Dendritic cell treated with granulocyte-macrophage colony-stimulating factor and Interleukin-4, amounts not matched to agents 40 ng/mL and 50 ng/mL, for 4 days (primary cell): ENCODE measurements at regions not wholly inside any gene's neighbourhood (a gene's known extent, or its start where the extent isn't known, plus 50 kb on each side); places are given as distances from the start of the nearest gene placed in this dataset.
"Not testable (repeated sequence)": the region's sequence is repeated elsewhere in the genome, so short reads cannot be mapped to it uniquely, and the experiment has no call there.

Source experiments
- H3K27ac Mint-ChIP-seq: one replicate; pipeline ENCODE4 v1.8.0; 2022; ENCODE audit warnings: mild to moderate bottlenecking, mixed read lengths
- H3K27me3 Mint-ChIP-seq: one replicate; pipeline ENCODE4 v1.8.0; 2022; ENCODE audit warnings: mild to moderate bottlenecking, mixed read lengths
- H3K36me3 Mint-ChIP-seq: one replicate; pipeline ENCODE4 v1.8.0; 2022; ENCODE audit warnings: low read depth, mixed read lengths
- H3K4me1 Mint-ChIP-seq: one replicate; pipeline ENCODE4 v1.8.0; 2022; ENCODE audit warnings: low read depth, mixed read lengths
- H3K4me3 Mint-ChIP-seq: one replicate; pipeline ENCODE4 v1.8.0; 2022; ENCODE audit warnings: mild to moderate bottlenecking, moderate library complexity, mixed read lengths
- H3K9me3 Mint-ChIP-seq: one replicate; pipeline ENCODE4 v1.8.0; 2022; ENCODE audit warnings: mixed read lengths
- intact Hi-C: fragments of 100-400 bp; cut with micrococcal nuclease; formaldehyde crosslinking; loops from one replicate; pipeline ENCODE4 v1.15.0; 2022

DNA sequence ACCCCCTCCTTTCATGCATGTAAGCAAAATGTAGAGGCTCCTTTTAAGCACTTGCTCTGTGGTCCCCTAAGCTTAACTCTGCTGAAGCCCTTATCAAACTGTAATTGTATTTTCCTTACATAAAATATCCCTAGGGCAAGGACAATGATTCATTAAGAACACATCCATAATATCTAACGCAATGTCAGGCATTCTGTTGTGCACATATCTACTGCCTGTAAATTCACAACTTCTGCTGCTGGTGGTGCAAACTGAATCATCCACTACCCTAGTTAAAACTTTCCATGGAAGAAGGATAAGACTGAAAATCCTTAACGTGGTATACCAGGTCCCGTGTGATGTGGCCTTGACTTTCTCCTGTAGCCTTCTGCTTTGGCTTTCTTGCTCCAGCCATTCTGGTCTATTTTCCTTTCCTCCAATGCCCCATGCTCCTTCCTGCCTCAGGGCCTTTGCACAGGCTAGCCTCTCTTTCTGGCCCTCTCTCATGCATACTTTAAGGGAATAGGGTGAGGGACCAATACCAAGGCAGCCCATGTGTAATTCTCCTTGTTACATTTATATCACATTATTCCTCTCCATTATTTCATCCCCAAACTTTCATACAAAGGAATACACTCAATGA lies 113.6 kb upstream of the ZFP64 start:
- Mint-ChIP-seq H3K9me3 (no peaks in the 10 kb centered on the region), H3K4me3 (no peak overlapping the region), H3K36me3 (no peaks in the 10 kb centered on the region), H3K4me1 (peaks cover 7% of the 10 kb centered on the region), H3K27me3 (peaks cover 9% of the 10 kb centered on the region), H3K27ac (no peak overlapping the region)
- intact Hi-C loops = no loop called here

DNA sequence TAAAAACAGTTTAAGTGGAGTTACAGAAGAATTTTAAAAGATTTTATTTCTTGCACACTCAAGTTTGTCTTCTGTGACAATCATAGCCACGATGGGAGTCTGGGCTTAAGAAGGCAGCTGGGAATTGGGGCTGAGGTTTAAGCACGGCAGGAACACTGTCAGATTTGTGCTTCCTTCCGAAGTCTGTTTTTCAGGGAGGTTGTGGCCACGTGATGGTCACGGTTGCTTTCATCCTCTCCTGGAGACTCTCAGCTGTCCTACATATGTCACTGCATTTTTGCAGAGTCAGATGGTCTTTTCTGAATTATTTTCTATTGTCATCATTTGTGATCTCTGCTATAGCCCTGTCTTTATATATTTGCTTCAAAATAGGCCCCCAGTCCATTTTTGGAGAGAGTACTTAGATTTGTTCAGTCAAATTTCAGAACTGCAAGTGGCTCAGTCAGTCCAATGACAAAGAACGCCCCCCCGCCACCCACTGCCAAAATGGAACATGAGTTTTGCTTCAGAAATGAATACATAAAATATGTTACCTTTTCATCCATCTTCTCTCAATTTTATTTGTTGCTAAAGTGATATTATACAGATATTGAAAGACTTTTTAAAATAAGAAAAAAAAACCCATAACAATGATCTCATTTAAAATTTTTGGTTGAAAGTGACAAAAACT lies 111.8 kb upstream of the ZFP64 start:
- Mint-ChIP-seq H3K4me3 (no peak overlapping the region), H3K36me3 (no peaks in the 10 kb centered on the region), H3K9me3 (no peaks in the 10 kb centered on the region), H3K27me3 (peaks cover 9% of the 10 kb centered on the region), H3K27ac (no peak overlapping the region), H3K4me1 (peaks cover 7% of the 10 kb centered on the region)
- intact Hi-C loops = no loop called here

DNA sequence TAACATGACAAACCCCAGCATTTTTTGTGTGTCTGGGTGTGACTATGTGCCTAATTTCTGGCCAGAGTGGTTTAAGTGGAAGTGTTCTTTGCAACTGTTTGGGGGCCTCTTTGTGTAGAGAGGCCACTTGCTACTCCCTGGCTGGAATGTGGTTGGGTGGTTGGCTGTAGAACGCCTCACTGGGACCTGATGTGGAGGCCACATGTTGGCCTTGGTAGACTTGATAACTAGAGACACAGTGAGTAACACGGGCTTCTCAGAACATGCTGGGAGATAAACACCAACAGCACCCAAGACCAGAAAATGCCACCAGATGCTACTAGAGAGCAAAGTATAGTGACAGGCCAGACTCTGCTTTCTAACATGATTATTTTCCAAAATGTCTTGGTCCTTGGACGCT lies 111.2 kb upstream of the ZFP64 start:
- intact Hi-C loops = no loop called here
- no peak overlapping the region for H3K27ac Mint-ChIP-seq
- H3K9me3 Mint-ChIP-seq = no peaks in the 10 kb centered on the region
- H3K36me3 Mint-ChIP-seq = no peaks in the 10 kb centered on the region
- H3K4me1 Mint-ChIP-seq = peaks cover 7% of the 10 kb centered on the region
- H3K27me3 Mint-ChIP-seq = peaks cover 9% of the 10 kb centered on the region
- no peak overlapping the region for H3K4me3 Mint-ChIP-seq

DNA sequence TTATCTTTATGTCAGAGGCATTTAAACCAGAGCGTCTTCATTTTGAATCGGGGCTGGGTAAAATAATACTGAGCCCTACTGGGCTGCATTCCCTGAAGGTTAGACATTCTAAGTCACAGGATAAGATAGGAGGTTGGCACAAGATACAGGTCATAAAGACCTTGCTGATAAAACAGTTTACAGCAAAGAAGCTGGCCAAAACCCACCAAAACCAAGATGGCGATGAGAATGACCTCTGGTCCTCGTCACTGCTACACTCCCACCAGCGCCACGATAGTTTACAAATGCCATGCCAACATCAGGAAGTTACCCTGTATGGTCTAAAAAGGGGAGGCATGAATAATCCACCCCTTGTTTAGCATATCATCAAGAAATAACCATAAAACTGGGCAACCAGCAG lies 110.5 kb upstream of the ZFP64 start:
- H3K27me3 Mint-ChIP-seq, H3K36me3 Mint-ChIP-seq, intact Hi-C loops, H3K9me3 Mint-ChIP-seq, H3K4me1 Mint-ChIP-seq, H3K27ac Mint-ChIP-seq, H3K4me3 Mint-ChIP-seq: not testable (repeated sequence)

- H3K4me1 Mint-ChIP-seq = no peaks in the 10 kb centered on the region
- intact Hi-C loops = no loop called here
- no peaks in the 10 kb centered on the region for H3K36me3 Mint-ChIP-seq
- no peak overlapping the region for H3K27ac Mint-ChIP-seq
- no peak overlapping the region for H3K4me3 Mint-ChIP-seq
- H3K9me3 Mint-ChIP-seq = no peaks in the 10 kb centered on the region
- peaks cover 2% of the 10 kb centered on the region for H3K27me3 Mint-ChIP-seq
Measured at GRCh38 chr20:52295556-52295955, 104.0 kb upstream of the ZFP64 start.

DNA sequence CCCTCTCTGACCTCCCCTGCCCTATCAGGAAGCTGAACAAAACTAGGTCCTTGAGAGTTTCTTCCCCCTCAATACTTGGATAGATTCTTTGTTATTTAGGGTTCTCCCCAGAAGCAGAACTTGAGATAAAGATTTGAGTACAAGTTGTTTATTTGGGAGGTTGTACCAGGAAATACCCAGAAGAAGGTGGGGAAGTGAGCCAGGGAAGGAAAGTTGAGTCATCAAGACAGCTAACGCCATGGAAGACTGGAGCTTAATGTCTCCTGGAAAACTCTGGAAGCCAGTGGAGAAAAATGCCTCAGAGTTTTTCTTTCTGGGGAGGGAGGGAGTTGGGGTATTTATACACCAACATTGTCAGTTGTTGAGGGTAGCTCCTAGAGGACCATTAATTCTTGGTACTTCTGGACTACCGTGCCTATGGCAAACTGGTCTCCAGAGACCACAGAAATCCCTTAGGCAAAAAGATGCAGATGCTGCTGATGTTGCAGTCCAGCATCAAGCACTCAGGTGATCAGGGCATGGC lies 102.6 kb upstream of the ZFP64 start:
- Mint-ChIP-seq H3K27ac (no peak overlapping the region), H3K4me1 (no peaks in the 10 kb centered on the region), H3K27me3 (peaks cover 2% of the 10 kb centered on the region)

DNA sequence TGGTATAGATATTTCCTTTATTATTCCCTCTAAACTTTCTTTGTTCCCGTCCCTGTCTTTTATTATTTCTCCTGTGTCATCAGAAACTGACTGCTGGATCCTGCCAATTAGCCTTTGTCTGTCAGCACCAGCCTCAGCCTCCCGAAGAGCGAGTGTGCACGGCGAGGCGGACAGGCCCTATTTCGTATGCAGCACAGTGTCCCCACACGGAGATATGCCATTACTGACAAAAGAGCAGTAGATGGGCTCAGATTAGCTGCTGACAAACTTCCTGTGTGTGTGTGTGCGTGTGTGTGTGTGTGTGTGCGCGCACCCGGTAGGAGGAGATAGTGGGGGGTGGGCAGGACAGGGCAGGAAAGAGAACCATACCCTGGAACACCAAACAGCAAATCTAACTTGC lies 99.5 kb upstream of the ZFP64 start:
- intact Hi-C loops = no loop called here
- Mint-ChIP-seq H3K36me3 (no peaks in the 10 kb centered on the region), H3K4me3 (no peak overlapping the region), H3K9me3 (no peaks in the 10 kb centered on the region), H3K27me3 (peaks cover 2% of the 10 kb centered on the region), H3K4me1 (peaks cover 5% of the 10 kb centered on the region), H3K27ac (no peak overlapping the region)

More for the DNA sequence above, 102.6 kb upstream of the ZFP64 start:
- no peaks in the 10 kb centered on the region for H3K36me3 Mint-ChIP-seq
- H3K9me3 Mint-ChIP-seq = no peaks in the 10 kb centered on the region
- intact Hi-C loops = no loop called here
- H3K4me3 Mint-ChIP-seq = no peak overlapping the region

DNA sequence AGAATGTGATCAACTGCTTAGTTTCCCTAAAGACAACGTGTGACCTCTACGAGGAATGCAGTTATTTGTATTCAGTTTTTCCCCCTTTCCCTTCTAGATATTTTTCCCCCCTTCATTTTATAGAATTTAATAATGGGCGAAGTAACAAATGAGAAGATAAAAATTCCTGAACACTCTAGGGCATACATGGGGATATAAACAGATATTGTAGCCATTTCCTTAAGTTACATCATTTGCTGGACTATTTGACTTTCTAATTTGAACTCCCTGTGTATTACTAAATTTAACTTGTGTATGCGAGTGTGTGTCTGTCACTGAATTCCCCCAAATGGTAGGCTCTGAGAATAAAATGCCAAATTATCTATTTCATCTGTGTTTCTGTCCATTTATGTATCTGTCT lies 99.0 kb upstream of the ZFP64 start:
- H3K36me3 Mint-ChIP-seq = no peaks in the 10 kb centered on the region
- intact Hi-C loops = no loop called here
- H3K4me1 Mint-ChIP-seq = peaks cover 5% of the 10 kb centered on the region
- no peak overlapping the region for H3K4me3 Mint-ChIP-seq
- H3K9me3 Mint-ChIP-seq = no peaks in the 10 kb centered on the region
- no peak overlapping the region for H3K27ac Mint-ChIP-seq
- H3K27me3 Mint-ChIP-seq = peaks cover 2% of the 10 kb centered on the region

GRCh38 chr20:52289956-52290565 lies 98.5 kb upstream of the ZFP64 start:
- H3K27me3 Mint-ChIP-seq = peaks cover 2% of the 10 kb centered on the region
- H3K36me3 Mint-ChIP-seq = no peaks in the 10 kb centered on the region
- H3K4me3 Mint-ChIP-seq = no peak overlapping the region
- no peaks in the 10 kb centered on the region for H3K9me3 Mint-ChIP-seq
- intact Hi-C loops = no loop called here
- no peak overlapping the region for H3K27ac Mint-ChIP-seq
- peaks cover 5% of the 10 kb centered on the region for H3K4me1 Mint-ChIP-seq

DNA sequence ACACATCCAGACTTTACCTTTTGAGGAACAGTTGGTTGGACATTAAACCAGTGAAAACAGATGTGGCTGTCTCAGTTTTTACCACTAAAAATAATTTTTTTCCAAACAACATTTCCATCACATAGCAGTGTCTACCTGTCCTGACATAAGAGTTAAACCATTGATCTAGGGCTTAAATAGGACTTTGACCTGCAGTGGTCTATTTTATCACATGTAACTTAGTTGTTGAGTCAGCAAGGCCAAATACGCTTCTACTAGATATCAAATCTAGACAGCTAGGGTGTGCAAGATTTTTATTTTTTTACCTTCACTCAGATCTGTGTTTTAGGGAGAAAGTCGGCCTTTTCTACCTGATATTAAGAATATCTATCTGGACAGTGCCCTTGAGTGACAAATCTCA lies 88.8 kb upstream of the ZFP64 start:
- Mint-ChIP-seq H3K36me3 (no peaks in the 10 kb centered on the region), H3K27me3 (peaks cover 7% of the 10 kb centered on the region), H3K4me3 (no peak overlapping the region), H3K4me1 (no peaks in the 10 kb centered on the region), H3K9me3 (peaks cover 9% of the 10 kb centered on the region), H3K27ac (no peak overlapping the region)
- intact Hi-C loops = no loop called here

GRCh38 chr20:52279706-52280105 lies 88.1 kb upstream of the ZFP64 start:
- intact Hi-C loops = no loop called here
- Mint-ChIP-seq H3K36me3 (no peaks in the 10 kb centered on the region), H3K27me3 (peaks cover 7% of the 10 kb centered on the region), H3K9me3 (peaks cover 9% of the 10 kb centered on the region), H3K4me3 (no peak overlapping the region), H3K27ac (no peak overlapping the region), H3K4me1 (no peaks in the 10 kb centered on the region)

DNA sequence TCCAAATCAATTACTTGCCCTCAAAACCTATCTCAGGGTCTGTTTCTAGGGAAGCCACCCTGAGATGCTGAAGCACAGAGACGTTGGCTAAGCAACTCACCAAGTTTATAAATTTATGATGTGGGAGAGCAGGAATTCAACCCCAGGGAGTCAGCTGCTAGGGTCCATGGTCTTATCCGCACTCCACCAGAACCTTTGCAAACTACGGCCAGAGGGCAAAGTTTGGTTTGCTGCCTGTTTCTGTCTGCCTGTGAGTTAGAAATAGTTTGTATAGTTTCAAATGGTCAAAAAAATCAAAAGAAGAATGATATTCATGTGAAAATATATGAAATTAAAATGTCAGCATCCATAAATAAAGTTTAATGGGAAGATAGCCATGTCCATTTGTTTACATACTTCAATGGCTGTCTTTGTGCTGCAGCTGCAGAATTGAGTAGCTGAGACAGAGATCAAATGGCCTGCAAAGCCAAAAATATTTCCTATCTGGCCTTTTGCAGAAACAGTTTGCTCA lies 83.7 kb upstream of the ZFP64 start:
- H3K27ac Mint-ChIP-seq = no peak overlapping the region
- no peaks in the 10 kb centered on the region for H3K36me3 Mint-ChIP-seq
- peaks cover 7% of the 10 kb centered on the region for H3K27me3 Mint-ChIP-seq
- no peaks in the 10 kb centered on the region for H3K4me1 Mint-ChIP-seq
- no peaks in the 10 kb centered on the region for H3K9me3 Mint-ChIP-seq
- H3K4me3 Mint-ChIP-seq = no peak overlapping the region
- intact Hi-C loops = no loop called here

DNA sequence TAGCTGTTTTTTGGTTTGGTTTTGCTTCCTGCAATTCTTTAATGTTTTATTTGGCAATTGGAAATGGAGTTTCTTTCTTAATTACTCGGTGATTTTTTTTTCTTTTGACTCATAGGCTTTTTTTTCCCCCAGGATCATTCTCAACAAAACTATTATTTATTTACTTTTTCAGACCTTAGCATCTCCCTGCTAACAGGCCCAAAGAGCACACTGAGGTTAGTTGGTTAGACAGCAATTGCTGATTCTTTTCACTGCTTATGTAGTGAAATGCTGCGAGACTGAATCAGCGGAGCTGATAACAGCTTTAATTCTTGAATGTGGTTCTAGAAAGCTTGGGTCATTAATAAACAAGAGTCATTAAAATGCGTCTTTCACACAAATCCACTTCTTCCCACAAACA lies 79.1 kb upstream of the ZFP64 start:
- no peaks in the 10 kb centered on the region for H3K4me1 Mint-ChIP-seq
- intact Hi-C loops = no loop called here
- no peaks in the 10 kb centered on the region for H3K36me3 Mint-ChIP-seq
- H3K27ac Mint-ChIP-seq = no peak overlapping the region
- no peaks in the 10 kb centered on the region for H3K27me3 Mint-ChIP-seq
- H3K4me3 Mint-ChIP-seq = no peak overlapping the region
- H3K9me3 Mint-ChIP-seq = no peaks in the 10 kb centered on the region

- no peak overlapping the region for H3K4me3 Mint-ChIP-seq
- no peak overlapping the region for H3K27ac Mint-ChIP-seq
- no peaks in the 10 kb centered on the region for H3K4me1 Mint-ChIP-seq
- no peaks in the 10 kb centered on the region for H3K36me3 Mint-ChIP-seq
- no peaks in the 10 kb centered on the region for H3K27me3 Mint-ChIP-seq
- no peaks in the 10 kb centered on the region for H3K9me3 Mint-ChIP-seq
- intact Hi-C loops = no loop called here
Measured at GRCh38 chr20:52270001-52270606, 78.5 kb upstream of the ZFP64 start.
